Aorta (tissue), 5 donors: ENCODE measurements at regions not wholly inside any gene's neighbourhood (a gene's known extent, or its start where the extent isn't known, plus 50 kb on each side); places are given as distances from the start of the nearest gene placed in this dataset.

Source experiments
- ATAC-seq: fragments of 200-7000 bp; cut with Tn5 transposase; one replicate; pipeline ENCODE4 v1.9.1; 2022; ENCODE audit warnings: moderate library complexity; ENCODE audit not compliant: low FRiP score
- DNase-seq, 2 donors: peaks; one replicate each; pipeline ENCODE4 v3.0.0-alpha.2; 2020
- H3K27ac ChIP-seq, 2 donors: one replicate each; pipeline ENCODE4 v1.5.1; 2013; ENCODE audit warnings: low read length in 2 of 2, mild to moderate bottlenecking in 2 of 2, moderate library complexity in 2 of 2, control low read depth in 1 of 2, inconsistent platforms in 1 of 2, low read depth in 1 of 2
- H3K27me3 ChIP-seq, 2 donors: one replicate each; pipeline ENCODE4 v1.6.1; 2013; ENCODE audit warnings: control low read depth in 1 of 2, low read length in 1 of 2, mild to moderate bottlenecking in 1 of 2, moderate library complexity in 1 of 2; ENCODE audit not compliant: insufficient read depth in 2 of 2, control insufficient read depth in 1 of 2
- H3K36me3 ChIP-seq, 2 donors: one replicate each; pipeline ENCODE4 v1.6.1; 2013; ENCODE audit warnings: control low read depth in 1 of 2, low read length in 1 of 2, mild to moderate bottlenecking in 1 of 2; ENCODE audit not compliant: insufficient read depth in 2 of 2, control insufficient read depth in 1 of 2
- H3K4me1 ChIP-seq, 2 donors: one replicate each; pipeline ENCODE4 v1.6.1; 2013; ENCODE audit warnings: low read length in 2 of 2, control low read depth in 1 of 2, mild to moderate bottlenecking in 1 of 2, moderate library complexity in 1 of 2; ENCODE audit not compliant: insufficient read depth in 2 of 2, control insufficient read depth in 1 of 2
- H3K4me3 ChIP-seq, 2 donors: one replicate each; pipeline ENCODE4 v1.5.1; 2013; ENCODE audit warnings: low read length in 2 of 2, control low read depth in 1 of 2, mild to moderate bottlenecking in 1 of 2
- H3K9me3 ChIP-seq: one replicate; pipeline ENCODE4 v1.6.1; 2013; ENCODE audit warnings: mild to moderate bottlenecking, low read length; ENCODE audit not compliant: control insufficient read depth
- WGBS, 2 donors: extraction: QIAGEN DNeasy Blood & Tissue Kit; methylation state at CpG; one replicate each; pipeline ENCODE4 v1.1.7; 2013; 5-methylcytosine and 5-hydroxymethylcytosine counted together
- intact Hi-C, 2 donors: fragments of 100-400 bp; cut with DNase I; formaldehyde crosslinking; loops; one replicate each; pipeline versions ENCODE4 v1.14.2 to v1.15.0; 2022
- donor health status: healthy with polysubstance abuse.
- donor health status: Bipolar disorder and iron deficiency.
- donor health status: DM: no; HTN: no; CAD: no.
- donor health status: DM: no; HTN: no; CAD: no.
- donor health status: DM: yes; HTN: yes; CAD: no.

DNA sequence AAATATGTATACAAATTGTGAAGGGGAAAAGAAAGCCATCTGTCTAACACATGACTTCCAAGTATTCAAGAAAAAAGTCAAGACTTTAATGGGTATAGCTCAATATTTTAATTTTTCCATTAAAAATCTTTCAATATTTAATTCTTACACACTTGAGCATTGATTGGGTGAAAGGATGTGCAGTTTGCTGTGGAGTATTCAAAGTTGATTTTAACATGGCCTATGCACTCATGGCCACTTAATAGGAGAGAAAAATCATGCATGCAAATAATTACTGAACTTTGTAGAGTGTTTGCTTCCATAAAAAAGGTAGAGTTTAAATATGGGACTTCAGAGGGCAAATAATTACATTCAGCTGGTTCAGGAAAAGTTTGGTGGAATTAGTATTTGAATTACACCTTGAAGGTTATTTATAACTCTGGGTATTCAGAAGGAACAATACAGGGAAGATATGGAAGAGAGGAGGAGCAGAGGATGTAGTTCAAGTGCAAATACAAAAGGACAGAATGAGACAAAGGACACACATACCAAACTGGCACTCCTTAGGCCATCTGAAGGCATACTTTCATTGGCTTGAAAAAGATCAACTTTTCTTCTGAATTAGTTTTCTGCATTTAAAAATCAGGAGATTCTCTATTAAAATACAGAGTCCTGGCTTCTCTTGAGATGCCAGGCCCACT is 90.1 kb downstream of the OTOL1 start:
- intact Hi-C loops, result no loop called here
- no peak overlapping the region for H3K4me3 ChIP-seq
- ATAC-seq, result no peak
- H3K9me3 ChIP-seq, result peaks cover 3% of the 10 kb centered on the region
- H3K27me3 ChIP-seq, result peaks cover 0 to 1% of the 10 kb centered on the region in 2 donors
- no peaks in the 10 kb centered on the region for H3K4me1 ChIP-seq
- no peak for DNase-seq
- H3K36me3 ChIP-seq, result no peaks in the 10 kb centered on the region
- no peak overlapping the region for H3K27ac ChIP-seq

DNA sequence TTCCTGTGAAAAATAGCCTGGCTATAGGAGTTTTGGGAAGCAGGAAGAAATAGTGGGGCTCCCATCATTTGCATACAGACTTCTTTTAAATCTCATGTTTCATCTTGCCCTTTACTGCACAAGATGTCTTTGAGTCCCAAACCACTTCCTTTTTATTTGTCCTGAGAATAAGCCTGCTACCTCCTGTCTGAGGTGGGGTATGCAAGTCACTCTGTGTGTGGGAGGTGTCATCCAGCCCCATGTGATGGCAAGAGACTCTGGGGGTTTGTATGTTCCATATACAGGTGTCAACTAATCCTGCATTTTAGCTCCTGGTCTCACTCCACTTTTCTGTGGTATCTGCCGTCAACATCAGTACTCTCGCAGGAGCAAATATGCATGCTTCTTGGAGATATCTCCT is 102.0 kb downstream of the OTOL1 start:
- Histone ChIP-seq H3K27ac (no peak overlapping the region), H3K4me1 (peaks cover 0 to 2% of the 10 kb centered on the region in 2 donors), H3K4me3 (no peak overlapping the region), H3K9me3 (peaks cover 2% of the 10 kb centered on the region), H3K36me3 (no peaks in the 10 kb centered on the region), H3K27me3 (no peaks in the 10 kb centered on the region)
- WGBS, 2 donors, result 96 to 99% methylated on average over 2 of the region's 2 CpGs
- no peak for DNase-seq
- no peak for ATAC-seq
- intact Hi-C loops, result no loop called here

- DNase-seq (no peak), ATAC-seq (no peak)
- Histone ChIP-seq H3K27ac (no peak overlapping the region), H3K27me3 (no peaks in the 10 kb centered on the region), H3K36me3 (no peaks in the 10 kb centered on the region), H3K4me3 (no peak overlapping the region), H3K9me3 (peaks cover 2% of the 10 kb centered on the region), H3K4me1 (peaks cover 0 to 2% of the 10 kb centered on the region in 2 donors)
- intact Hi-C loops, result no loop called here
- WGBS, 2 donors, result 56 to 67% methylated on average over 1 of the region's 1 CpG
Observed at GRCh38 chr3:161599697-161600096, 103.1 kb downstream of the OTOL1 start.

GRCh38 chr3:161600173-161600572 is 103.6 kb downstream of the OTOL1 start:
- H3K4me3 ChIP-seq, result no peak overlapping the region
- H3K4me1 ChIP-seq, result peaks cover 0 to 2% of the 10 kb centered on the region in 2 donors
- intact Hi-C loops, result no loop called here
- no peak overlapping the region for H3K27ac ChIP-seq
- H3K27me3 ChIP-seq, result no peaks in the 10 kb centered on the region
- peaks cover 2% of the 10 kb centered on the region for H3K9me3 ChIP-seq
- DNase-seq, result no peak
- no peaks in the 10 kb centered on the region for H3K36me3 ChIP-seq
- 51 to 65% methylated on average over 5 of the region's 5 CpGs for WGBS, 2 donors
- ATAC-seq, result no peak

DNA sequence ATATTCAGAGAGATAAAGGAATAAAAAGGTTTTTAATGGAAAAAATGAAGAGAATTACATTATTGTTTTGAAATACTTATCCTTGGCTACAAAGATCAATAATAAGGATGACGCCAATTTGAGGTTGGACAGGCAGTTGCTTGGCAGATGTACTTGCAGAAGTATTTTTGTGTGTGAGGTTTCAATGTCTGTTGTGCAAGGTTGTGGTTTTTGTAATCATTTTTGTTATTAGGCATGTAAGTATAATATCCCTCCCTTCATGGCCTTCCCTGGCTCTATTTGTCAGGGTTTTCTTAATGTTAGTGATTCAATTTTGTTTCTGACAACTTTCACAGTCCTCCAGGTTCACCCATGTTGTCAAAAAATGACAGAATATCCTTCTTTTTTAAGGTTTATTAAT is 105.9 kb downstream of the OTOL1 start:
- no peaks in the 10 kb centered on the region for H3K27me3 ChIP-seq
- no peak for ATAC-seq
- H3K4me1 ChIP-seq, result peaks cover 0 to 2% of the 10 kb centered on the region in 2 donors
- DNase-seq, result no peak
- no peak overlapping the region for H3K27ac ChIP-seq
- no peaks in the 10 kb centered on the region for H3K36me3 ChIP-seq
- no peak overlapping the region for H3K4me3 ChIP-seq
- H3K9me3 ChIP-seq, result peaks cover 2% of the 10 kb centered on the region
- WGBS, 2 donors, result 84 to 85% methylated on average over 1 of the region's 1 CpG
- intact Hi-C loops, result no loop called here

GRCh38 chr3:161602918-161603317 is 106.3 kb downstream of the OTOL1 start:
- Histone ChIP-seq H3K4me3 (no peak overlapping the region), H3K27ac (no peak overlapping the region), H3K9me3 (peaks cover 2% of the 10 kb centered on the region), H3K36me3 (no peaks in the 10 kb centered on the region), H3K27me3 (no peaks in the 10 kb centered on the region), H3K4me1 (peaks cover 0 to 2% of the 10 kb centered on the region in 2 donors)
- DNase-seq (no peak), ATAC-seq (no peak)
- intact Hi-C loops, result no loop called here

DNA sequence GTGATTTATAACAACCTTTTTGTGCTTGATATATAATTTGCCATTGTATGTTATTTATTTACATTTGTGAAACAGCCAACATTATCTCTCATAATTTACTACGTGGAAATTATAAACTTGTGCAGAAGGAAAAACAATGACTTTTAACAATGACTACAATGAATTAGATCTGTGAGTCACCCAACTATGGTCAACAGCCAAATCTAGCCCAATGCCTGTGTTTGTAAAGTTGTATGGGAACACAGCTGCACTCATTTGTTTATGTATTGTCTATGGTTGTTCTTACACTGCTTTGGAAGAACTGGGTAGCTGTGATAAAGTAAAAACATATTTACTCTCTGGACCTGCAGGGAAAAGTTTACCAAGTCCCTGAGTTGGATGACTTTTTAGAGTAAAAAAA is 110.4 kb downstream of the OTOL1 start:
- ATAC-seq, result no peak
- no peak for DNase-seq
- Histone ChIP-seq H3K27me3 (no peaks in the 10 kb centered on the region), H3K4me1 (no peaks in the 10 kb centered on the region), H3K4me3 (no peak overlapping the region), H3K36me3 (no peaks in the 10 kb centered on the region), H3K9me3 (peaks cover 1% of the 10 kb centered on the region), H3K27ac (no peak overlapping the region)
- 47 to 49% methylated on average over 1 of the region's 1 CpG for WGBS, 2 donors
- intact Hi-C loops, result no loop called here

- Histone ChIP-seq H3K27me3 (no peaks in the 10 kb centered on the region), H3K9me3 (no peaks in the 10 kb centered on the region), H3K36me3 (no peaks in the 10 kb centered on the region), H3K4me1 (no peaks in the 10 kb centered on the region), H3K4me3 (no peak overlapping the region), H3K27ac (no peak overlapping the region)
- DNase-seq (no peak), ATAC-seq (no peak)
- 59 to 61% methylated on average over 1 of the region's 1 CpG for WGBS, 2 donors
- intact Hi-C loops, result no loop called here
Observed at GRCh38 chr3:161619351-161619750, 122.7 kb downstream of the OTOL1 start.

DNA sequence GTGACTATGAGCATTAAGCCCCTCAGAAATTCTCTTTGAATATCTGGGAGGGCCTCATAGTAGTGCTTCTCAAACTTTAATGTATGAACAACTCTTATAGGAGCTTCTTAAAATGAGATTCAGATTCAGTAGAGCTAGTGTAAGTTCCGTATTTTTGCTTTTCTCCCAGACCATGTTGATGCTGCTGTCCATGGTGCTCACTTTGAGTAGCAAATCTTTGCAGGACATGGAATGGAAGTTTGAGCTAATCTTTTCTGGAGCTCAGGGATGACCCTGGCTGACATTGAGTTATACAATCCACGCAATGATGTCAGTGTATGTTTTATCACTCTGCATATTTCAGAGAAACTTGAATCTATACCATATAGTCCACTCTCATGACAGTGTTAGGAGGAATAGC is 134.2 kb downstream of the OTOL1 start:
- H3K36me3 ChIP-seq, result no peaks in the 10 kb centered on the region
- intact Hi-C loops, result no loop called here
- H3K27me3 ChIP-seq, result no peaks in the 10 kb centered on the region
- H3K27ac ChIP-seq, result no peak overlapping the region
- no peak for DNase-seq
- H3K4me1 ChIP-seq, result no peaks in the 10 kb centered on the region
- no peaks in the 10 kb centered on the region for H3K9me3 ChIP-seq
- 31 to 34% methylated on average over 2 of the region's 2 CpGs for WGBS, 2 donors
- H3K4me3 ChIP-seq, result no peak overlapping the region
- ATAC-seq, result no peak
